CD14-positive monocyte (primary cell): ENCODE measurements at regions not wholly inside any gene's neighbourhood (a gene's known extent, or its start where the extent isn't known, plus 50 kb on each side); places are given as distances from the start of the nearest gene placed in this dataset.

Source experiments
- DNase-seq, 3 donors: peaks; one replicate each; pipeline ENCODE4 v3.0.0-alpha.2; 2011 to 2022
- H2AFZ ChIP-seq: 2 replicates; pipeline ENCODE4 v1.6.0; 2012; ENCODE audit warnings: mild to moderate bottlenecking, low read depth, low read length, inconsistent platforms; ENCODE audit not compliant: insufficient read depth, poor library complexity, severe bottlenecking
- H3K27ac ChIP-seq, 2 donors: 1 replicate in 1 of 2; 2 replicates in 1 of 2; pipeline ENCODE4 v1.5.1; 2012 to 2013; ENCODE audit warnings: low read length in 2 of 2, control low read depth in 1 of 2, inconsistent platforms in 1 of 2, low read depth in 1 of 2, mild to moderate bottlenecking in 1 of 2
- H3K27me3 ChIP-seq, 2 donors: one replicate each; pipeline versions ENCODE4 v1.6.0 to v1.6.1; 2011 to 2013; ENCODE audit warnings: low read length in 2 of 2; ENCODE audit not compliant: control insufficient read depth in 2 of 2, insufficient read depth in 2 of 2
- H3K36me3 ChIP-seq, 2 donors: replicated peaks in 1 of 2; 1 replicate in 1 of 2; 2 replicates in 1 of 2; pipeline versions ENCODE4 v1.5.1 to v1.6.1; 2012 to 2013; ENCODE audit warnings: low read length in 2 of 2, control low read depth in 1 of 2, inconsistent platforms in 1 of 2, mild to moderate bottlenecking in 1 of 2; ENCODE audit not compliant: insufficient read depth in 2 of 2, control insufficient read depth in 1 of 2
- H3K4me1 ChIP-seq, 2 donors: 1 replicate in 1 of 2; 2 replicates in 1 of 2; pipeline versions ENCODE4 v1.5.1 to v1.6.1; 2012 to 2013; ENCODE audit warnings: low read length in 2 of 2, control low read depth in 1 of 2, inconsistent platforms in 1 of 2, mild to moderate bottlenecking in 1 of 2, moderate library complexity in 1 of 2; ENCODE audit not compliant: insufficient read depth in 2 of 2, control insufficient read depth in 1 of 2
- H3K4me2 ChIP-seq: replicated peaks from 2 replicates; pipeline ENCODE3; 2012; ENCODE audit warnings: low read length, moderate library complexity, mild to moderate bottlenecking; ENCODE audit not compliant: poor library complexity, severe bottlenecking; ENCODE audit errors: extremely low read depth
- H3K4me3 ChIP-seq, 3 experiments: fragments of 200-600 bp in 1 of 3; sonication (generic) in 1 of 3; replicated peaks in 1 of 3; 1 replicate in 2 of 3; 2 replicates in 1 of 3; pipeline ENCODE4 v1.5.1; 2011 to 2013; ENCODE audit warnings: low read length in 3 of 3, mild to moderate bottlenecking in 3 of 3, control low read depth in 2 of 3, low read depth in 2 of 3, inconsistent platforms in 1 of 3, moderate library complexity in 1 of 3
- H3K79me2 ChIP-seq: 2 replicates; pipeline ENCODE4 v1.6.0; 2012; ENCODE audit warnings: mild to moderate bottlenecking, control low read depth, inconsistent platforms, low read length, moderate library complexity; ENCODE audit not compliant: insufficient read depth
- H3K9ac ChIP-seq: 2 replicates; pipeline ENCODE4 v1.6.0; 2017; ENCODE audit warnings: low read length, mild to moderate bottlenecking; ENCODE audit not compliant: insufficient read depth, poor library complexity, severe bottlenecking
- H3K9me3 ChIP-seq, 2 donors: replicated peaks in 1 of 2; 1 replicate in 1 of 2; 2 replicates in 1 of 2; pipeline versions ENCODE4 v1.5.1 to v1.6.1; 2012 to 2013; ENCODE audit warnings: low read length in 2 of 2, control low read depth in 1 of 2; ENCODE audit not compliant: control insufficient read depth in 1 of 2, insufficient read depth in 1 of 2
- H4K20me1 ChIP-seq: 2 replicates; pipeline ENCODE4 v1.6.0; 2012; ENCODE audit warnings: mild to moderate bottlenecking, low read length, control low read depth, moderate library complexity; ENCODE audit not compliant: insufficient read depth
- H3K27ac Mint-ChIP-seq, 7 donors: one replicate each; pipeline ENCODE4 v1.8.0; 2020; ENCODE audit warnings: mild to moderate bottlenecking in 7 of 7, mixed read lengths in 7 of 7, moderate library complexity in 6 of 7, inconsistent platforms in 2 of 7
- H3K27me3 Mint-ChIP-seq, 3 donors: one replicate each; pipeline ENCODE4 v1.8.0; 2021 to 2022; ENCODE audit warnings: low read depth in 3 of 3, mild to moderate bottlenecking in 3 of 3, mixed read lengths in 3 of 3, moderate library complexity in 3 of 3, inconsistent platforms in 1 of 3
- H3K36me3 Mint-ChIP-seq, 2 donors: one replicate each; pipeline ENCODE4 v1.8.0; 2020; ENCODE audit warnings: mixed read lengths in 2 of 2, inconsistent platforms in 1 of 2, mild to moderate bottlenecking in 1 of 2
- H3K4me1 Mint-ChIP-seq: one replicate; pipeline ENCODE4 v1.8.0; 2020; ENCODE audit warnings: mild to moderate bottlenecking, mixed read lengths
- H3K4me3 Mint-ChIP-seq, 2 donors: one replicate each; pipeline ENCODE4 v1.8.0; 2020; ENCODE audit warnings: mild to moderate bottlenecking in 2 of 2, mixed read lengths in 2 of 2, moderate library complexity in 1 of 2
- H3K9me3 Mint-ChIP-seq, 7 donors: one replicate each; pipeline ENCODE4 v1.8.0; 2020 to 2022; ENCODE audit warnings: mixed read lengths in 7 of 7, mild to moderate bottlenecking in 6 of 7, moderate library complexity in 6 of 7, inconsistent platforms in 2 of 7
- CTCF ChIP-seq: fragments of 200-600 bp; IDR thresholded peaks from one replicate; pipeline ENCODE4 v1.8.0; 2022; ENCODE audit warnings: antibody characterized with exemption, mild to moderate bottlenecking
- WGBS: methylation state at CpG from one replicate; pipeline ENCODE4 v1.1.5; 2013; ENCODE audit warnings: missing lambda C conversion rate; ENCODE audit not compliant: insufficient coverage; 5-methylcytosine and 5-hydroxymethylcytosine counted together
- intact Hi-C, 2 donors: fragments of 100-400 bp; cut with micrococcal nuclease; formaldehyde crosslinking; loops; one replicate each; pipeline versions ENCODE4 v1.15.0 to v1.15.1; 2023

GRCh38 chr6:4512051-4512471 is 264.1 kb upstream of the CDYL start:
- H2AFZ ChIP-seq, result no peak overlapping the region
- no peaks in the 10 kb centered on the region for H3K36me3 ChIP-seq
- WGBS, result 97% methylated on average over 6 of the region's 7 CpGs
- no peak for TF ChIP-seq CTCF
- Mint-ChIP-seq H3K9me3 (peaks cover under 1 to 11% (median 7%) of the 10 kb centered on the region in 7 donors), H3K4me3 (peak overlapping the region in 1 of 2 donors; percentile 12), H3K4me1 (no peaks in the 10 kb centered on the region), H3K36me3 (no peaks in the 10 kb centered on the region), H3K27me3 (peaks cover 3 to 7% (median 6%) of the 10 kb centered on the region in 3 donors), H3K27ac (no peak overlapping the region)
- H3K9me3 ChIP-seq, result peaks cover 0 to 4% of the 10 kb centered on the region in 2 donors
- no peak overlapping the region for H3K4me2 ChIP-seq
- H3K9ac ChIP-seq, result no peak overlapping the region
- no peaks in the 10 kb centered on the region for H3K27me3 ChIP-seq
- H3K27ac ChIP-seq, result no peak overlapping the region
- H4K20me1 ChIP-seq, result no peaks in the 10 kb centered on the region
- no peak overlapping the region for H3K4me3 ChIP-seq
- H3K4me1 ChIP-seq, result no peaks in the 10 kb centered on the region
- no peak for DNase-seq
- intact Hi-C loops, result no loop called here
- no peaks in the 10 kb centered on the region for H3K79me2 ChIP-seq

- H3K27ac ChIP-seq, result no peak overlapping the region
- TF ChIP-seq CTCF, result no peak
- H3K27me3 ChIP-seq, result no peaks in the 10 kb centered on the region
- peaks cover 3 to 6% (median 6%) of the 10 kb centered on the region in 3 donors for H3K27me3 Mint-ChIP-seq
- H3K9ac ChIP-seq, result no peak overlapping the region
- H4K20me1 ChIP-seq, result no peaks in the 10 kb centered on the region
- H3K27ac Mint-ChIP-seq, result no peak overlapping the region
- intact Hi-C loops, result no loop called here
- peaks cover 0 to 4% of the 10 kb centered on the region in 2 donors for H3K9me3 ChIP-seq
- no peak overlapping the region for H3K4me2 ChIP-seq
- H3K9me3 Mint-ChIP-seq, result peaks cover 0 to 11% (median 8%) of the 10 kb centered on the region in 7 donors
- no peak overlapping the region for H2AFZ ChIP-seq
- no peaks in the 10 kb centered on the region for H3K36me3 ChIP-seq
- H3K4me1 Mint-ChIP-seq, result no peaks in the 10 kb centered on the region
- 96% methylated on average over 5 of the region's 5 CpGs for WGBS
- H3K79me2 ChIP-seq, result no peaks in the 10 kb centered on the region
- no peak overlapping the region for H3K4me3 Mint-ChIP-seq
- DNase-seq, result no peak
- H3K4me1 ChIP-seq, result no peaks in the 10 kb centered on the region
- H3K4me3 ChIP-seq, result no peak overlapping the region
- no peaks in the 10 kb centered on the region for H3K36me3 Mint-ChIP-seq
These were observed 264.6 kb upstream of the CDYL start for GRCh38 chr6:4511641-4512020.
